GM12872 (cell line): ENCODE measurements at regions not wholly inside any gene's neighbourhood (a gene's known extent, or its start where the extent isn't known, plus 50 kb on each side); places are given as distances from the start of the nearest gene placed in this dataset.

Experiments
- TF ChIP-seq, protein P1 (sequence below): IDR thresholded peaks from 3 replicates; pipeline ENCODE4 v1.5.1; 2011; ENCODE audit warnings: low read depth, mild to moderate bottlenecking, low read length, moderate library complexity; ENCODE audit not compliant: insufficient read depth

DNA sequence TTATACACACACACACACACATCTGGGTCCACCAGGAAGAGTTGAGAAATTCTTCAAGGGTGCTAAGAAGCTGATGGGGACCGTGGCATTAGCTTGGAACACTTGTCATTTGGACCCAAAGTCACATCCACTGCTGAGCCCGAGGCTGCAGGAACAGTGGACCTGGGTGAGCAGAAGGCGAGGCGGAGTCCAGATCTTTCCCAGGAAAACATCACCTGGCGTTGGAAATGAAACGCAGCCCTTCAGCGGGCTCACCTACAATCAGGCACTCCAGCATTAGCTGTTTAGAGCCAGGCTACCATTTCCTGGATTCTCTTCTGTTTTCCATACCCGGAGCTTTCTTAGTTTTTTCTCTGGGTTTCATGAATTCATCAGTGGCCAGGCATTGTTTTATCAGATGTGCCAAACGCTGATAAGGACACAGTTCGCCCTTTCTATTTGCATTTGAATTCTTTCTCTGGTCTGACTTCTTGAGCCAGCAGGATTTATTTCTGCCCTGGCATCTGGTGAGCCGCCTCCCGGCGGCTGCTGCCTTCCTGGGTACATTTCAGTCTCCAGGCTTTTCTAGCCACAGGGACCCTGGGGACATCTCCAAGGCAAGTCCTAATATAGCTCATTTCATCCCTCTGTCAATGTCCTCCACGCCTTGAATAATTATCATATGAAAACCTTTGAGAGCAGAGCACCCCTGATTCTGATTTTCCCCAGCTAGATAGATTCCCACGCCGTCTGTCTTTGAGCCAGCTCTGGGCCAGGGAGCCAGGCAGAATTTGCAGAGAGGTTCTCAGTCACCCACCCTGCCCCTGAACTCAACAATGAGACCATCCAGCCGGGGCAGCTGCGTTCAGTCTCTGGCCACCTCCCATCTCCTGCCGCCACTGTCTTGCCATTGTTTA lies 170.9 kb downstream of the TTLL2 start:
- TF ChIP-seq, protein P1, sequence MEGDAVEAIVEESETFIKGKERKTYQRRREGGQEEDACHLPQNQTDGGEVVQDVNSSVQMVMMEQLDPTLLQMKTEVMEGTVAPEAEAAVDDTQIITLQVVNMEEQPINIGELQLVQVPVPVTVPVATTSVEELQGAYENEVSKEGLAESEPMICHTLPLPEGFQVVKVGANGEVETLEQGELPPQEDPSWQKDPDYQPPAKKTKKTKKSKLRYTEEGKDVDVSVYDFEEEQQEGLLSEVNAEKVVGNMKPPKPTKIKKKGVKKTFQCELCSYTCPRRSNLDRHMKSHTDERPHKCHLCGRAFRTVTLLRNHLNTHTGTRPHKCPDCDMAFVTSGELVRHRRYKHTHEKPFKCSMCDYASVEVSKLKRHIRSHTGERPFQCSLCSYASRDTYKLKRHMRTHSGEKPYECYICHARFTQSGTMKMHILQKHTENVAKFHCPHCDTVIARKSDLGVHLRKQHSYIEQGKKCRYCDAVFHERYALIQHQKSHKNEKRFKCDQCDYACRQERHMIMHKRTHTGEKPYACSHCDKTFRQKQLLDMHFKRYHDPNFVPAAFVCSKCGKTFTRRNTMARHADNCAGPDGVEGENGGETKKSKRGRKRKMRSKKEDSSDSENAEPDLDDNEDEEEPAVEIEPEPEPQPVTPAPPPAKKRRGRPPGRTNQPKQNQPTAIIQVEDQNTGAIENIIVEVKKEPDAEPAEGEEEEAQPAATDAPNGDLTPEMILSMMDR = no peak

- TF ChIP-seq, protein P1 = no peak
Measured at GRCh38 chr6:167496707-167497106, 171.8 kb downstream of the TTLL2 start.

GRCh38 chr6:167497428-167498056 lies 172.7 kb downstream of the TTLL2 start:
- TF ChIP-seq, protein P1 = no peak

- TF ChIP-seq, protein P1 = no peak
Measured at GRCh38 chr6:167499161-167499660, 174.3 kb downstream of the TTLL2 start.

DNA sequence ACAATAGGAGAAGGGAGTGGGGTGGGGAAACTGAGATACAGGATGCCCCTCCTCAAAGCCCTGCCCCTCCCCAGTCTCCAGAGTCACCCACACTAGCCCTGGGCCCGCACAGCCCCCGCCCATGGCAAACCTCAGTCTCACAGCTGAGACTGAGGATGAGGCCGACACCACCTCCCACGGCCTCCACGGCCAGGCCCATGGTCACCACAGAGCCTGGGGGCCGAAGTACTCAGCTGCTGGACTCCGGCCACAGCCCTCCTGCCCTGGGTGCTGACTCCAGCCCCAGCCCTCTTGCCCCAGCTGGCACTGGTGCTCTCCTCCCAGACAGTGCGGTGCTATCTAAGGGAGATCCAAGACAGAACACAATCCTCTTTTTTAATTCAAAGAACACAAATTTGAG lies 176.1 kb downstream of the TTLL2 start:
- TF ChIP-seq, protein P1 = no peak

- TF ChIP-seq, protein P1 = no peak
Measured at GRCh38 chr6:167501831-167502385, 177.0 kb downstream of the TTLL2 start.

DNA sequence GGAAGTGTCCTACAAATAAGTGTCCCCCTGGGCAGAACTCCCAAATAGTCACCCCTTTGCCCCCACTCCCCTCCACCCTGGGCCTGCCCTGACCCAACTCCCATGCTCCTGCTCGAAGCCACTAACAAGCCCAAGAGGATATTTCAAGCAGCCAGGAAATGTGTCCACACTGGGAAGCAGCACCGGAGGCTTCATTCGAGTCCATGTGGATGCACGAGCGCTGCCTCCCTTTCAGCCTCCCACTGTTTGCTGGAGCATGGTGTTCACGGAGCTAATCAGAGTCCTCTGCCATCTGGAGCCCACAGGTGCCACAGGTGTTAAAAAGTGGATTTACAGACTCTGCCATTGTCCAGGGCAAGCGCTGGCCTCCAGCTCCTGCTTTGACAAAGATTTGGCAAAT lies 177.6 kb downstream of the TTLL2 start:
- TF ChIP-seq, protein P1 = no peak
